Osteocyte (in vitro differentiated cells): ENCODE measurements at regions not wholly inside any gene's neighbourhood (a gene's known extent, or its start where the extent isn't known, plus 50 kb on each side); places are given as distances from the start of the nearest gene placed in this dataset.
"Not testable (repeated sequence)": the region's sequence is repeated elsewhere in the genome, so short reads cannot be mapped to it uniquely, and the experiment has no call there.

Experiments used
- DNase-seq: peaks from one replicate; pipeline ENCODE4 v3.0.0; 2021; ENCODE audit warnings: mixed read lengths; ENCODE audit not compliant: unreplicated experiment; ENCODE audit errors: extremely low spot score
- H3K27ac Mint-ChIP-seq: one replicate; pipeline ENCODE4 v1.8.0; 2021; ENCODE audit warnings: mild to moderate bottlenecking, mixed read lengths; ENCODE audit not compliant: unreplicated experiment
- H3K27me3 Mint-ChIP-seq: one replicate; pipeline ENCODE4 v1.8.0; 2021; ENCODE audit warnings: mixed read lengths; ENCODE audit not compliant: unreplicated experiment
- H3K36me3 Mint-ChIP-seq: one replicate; pipeline ENCODE4 v1.8.0; 2021; ENCODE audit warnings: mixed read lengths; ENCODE audit not compliant: unreplicated experiment
- H3K4me1 Mint-ChIP-seq: one replicate; pipeline ENCODE4 v1.8.0; 2021; ENCODE audit warnings: mixed read lengths; ENCODE audit not compliant: unreplicated experiment
- H3K4me3 Mint-ChIP-seq: one replicate; pipeline ENCODE4 v1.8.0; 2021; ENCODE audit warnings: mild to moderate bottlenecking, moderate library complexity, mixed read lengths; ENCODE audit not compliant: unreplicated experiment
- H3K9me3 Mint-ChIP-seq: one replicate; pipeline ENCODE4 v1.8.0; 2021; ENCODE audit warnings: mixed read lengths; ENCODE audit not compliant: unreplicated experiment
- TF ChIP-seq, protein P1 (sequence below): fragments of 200-600 bp; sonication (generic); IDR thresholded peaks from 2 replicates; pipeline ENCODE4 v1.5.0; 2021; ENCODE audit warnings: antibody characterized with exemption, mild to moderate bottlenecking, moderate library complexity

DNA sequence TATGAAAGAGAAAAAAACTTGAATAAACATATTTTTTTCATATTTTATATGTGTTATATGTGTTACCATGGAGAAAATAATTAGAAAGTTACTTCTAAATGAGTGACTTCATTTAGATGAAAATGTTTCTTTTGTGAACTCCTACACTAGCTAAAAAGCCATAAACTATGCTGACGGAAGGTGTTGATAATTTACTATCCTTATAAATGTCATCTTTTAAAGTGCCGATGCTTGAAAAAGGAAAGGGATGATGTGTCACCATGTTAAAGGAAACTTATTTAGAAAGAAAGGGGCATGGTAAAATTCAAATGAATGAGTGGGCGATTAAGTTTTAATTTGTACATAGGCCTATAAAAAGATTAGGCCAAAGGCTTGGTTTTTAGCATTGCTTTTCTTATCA lies 133.8 kb downstream of the SPRY1 start:
- H3K27ac Mint-ChIP-seq: no peak overlapping the region
- DNase-seq: no peak

DNA sequence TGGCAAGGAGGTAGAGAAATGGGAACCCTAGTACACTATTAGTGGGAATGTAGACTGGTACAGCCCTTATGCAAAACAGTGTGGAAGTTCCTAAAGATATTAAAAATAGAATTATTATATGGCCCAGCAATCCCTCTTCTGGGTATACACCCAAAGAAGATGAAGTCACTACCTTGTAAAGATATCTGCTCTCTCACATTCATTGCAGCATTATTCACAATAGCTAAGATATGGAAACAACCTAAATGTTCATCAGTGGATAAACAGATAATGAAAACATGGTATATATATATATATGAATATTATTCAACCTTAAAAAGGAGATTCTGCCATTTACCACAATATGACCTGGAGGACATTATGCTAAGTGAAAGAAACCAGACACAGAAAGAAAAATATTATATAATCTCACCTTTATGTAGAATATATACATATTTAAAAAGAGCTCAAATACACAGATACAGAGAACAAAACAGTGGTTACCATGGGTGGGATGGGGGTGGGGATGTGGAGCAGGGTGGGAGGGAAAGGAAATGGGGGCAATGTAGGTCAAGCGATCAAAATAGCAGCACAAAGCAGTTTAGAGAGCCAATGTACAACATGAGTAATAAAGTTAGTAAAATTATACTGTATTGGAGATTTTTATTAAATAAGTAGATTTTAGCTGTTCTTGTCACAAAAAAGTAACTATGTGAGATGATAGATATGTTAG lies 138.6 kb downstream of the SPRY1 start:
- Mint-ChIP-seq H3K9me3 (peaks cover 13% of the 10 kb centered on the region), H3K36me3 (peaks cover 9% of the 10 kb centered on the region), H3K27me3 (no peaks in the 10 kb centered on the region), H3K4me1 (no peaks in the 10 kb centered on the region), H3K27ac (no peak overlapping the region), H3K4me3 (no peak overlapping the region)
- DNase-seq: no peak
- TF ChIP-seq, protein P1, sequence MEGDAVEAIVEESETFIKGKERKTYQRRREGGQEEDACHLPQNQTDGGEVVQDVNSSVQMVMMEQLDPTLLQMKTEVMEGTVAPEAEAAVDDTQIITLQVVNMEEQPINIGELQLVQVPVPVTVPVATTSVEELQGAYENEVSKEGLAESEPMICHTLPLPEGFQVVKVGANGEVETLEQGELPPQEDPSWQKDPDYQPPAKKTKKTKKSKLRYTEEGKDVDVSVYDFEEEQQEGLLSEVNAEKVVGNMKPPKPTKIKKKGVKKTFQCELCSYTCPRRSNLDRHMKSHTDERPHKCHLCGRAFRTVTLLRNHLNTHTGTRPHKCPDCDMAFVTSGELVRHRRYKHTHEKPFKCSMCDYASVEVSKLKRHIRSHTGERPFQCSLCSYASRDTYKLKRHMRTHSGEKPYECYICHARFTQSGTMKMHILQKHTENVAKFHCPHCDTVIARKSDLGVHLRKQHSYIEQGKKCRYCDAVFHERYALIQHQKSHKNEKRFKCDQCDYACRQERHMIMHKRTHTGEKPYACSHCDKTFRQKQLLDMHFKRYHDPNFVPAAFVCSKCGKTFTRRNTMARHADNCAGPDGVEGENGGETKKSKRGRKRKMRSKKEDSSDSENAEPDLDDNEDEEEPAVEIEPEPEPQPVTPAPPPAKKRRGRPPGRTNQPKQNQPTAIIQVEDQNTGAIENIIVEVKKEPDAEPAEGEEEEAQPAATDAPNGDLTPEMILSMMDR: no peak

More for the DNA sequence above, 133.8 kb downstream of the SPRY1 start:
- Mint-ChIP-seq H3K27me3 (no peaks in the 10 kb centered on the region), H3K4me3 (no peak overlapping the region), H3K4me1 (peaks cover 4% of the 10 kb centered on the region), H3K9me3 (peaks cover 13% of the 10 kb centered on the region), H3K36me3 (peaks cover 9% of the 10 kb centered on the region)
- TF ChIP-seq, protein P1: no peak

DNA sequence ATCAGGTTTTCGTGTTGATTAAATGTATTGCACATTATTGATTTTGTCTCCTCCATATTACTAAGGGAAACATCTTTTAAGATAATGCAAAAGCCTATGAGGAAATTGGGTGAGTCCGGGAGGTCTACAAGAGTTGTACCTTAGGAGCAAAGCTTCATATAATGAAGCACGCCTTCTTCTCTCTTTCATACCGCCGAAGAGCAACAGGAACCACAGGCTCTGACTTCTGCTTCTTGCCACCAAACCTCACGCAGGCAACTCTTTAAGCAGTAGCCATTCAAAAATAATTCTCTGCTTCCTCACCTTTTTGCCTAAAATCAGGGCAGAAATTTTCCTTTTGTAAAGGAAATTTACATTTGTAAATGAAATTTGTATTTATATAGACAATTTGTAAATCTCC lies 139.6 kb downstream of the SPRY1 start:
- Mint-ChIP-seq H3K27ac (no peak overlapping the region), H3K4me3 (no peak overlapping the region), H3K36me3 (peaks cover 9% of the 10 kb centered on the region), H3K27me3 (no peaks in the 10 kb centered on the region), H3K4me1 (no peaks in the 10 kb centered on the region), H3K9me3 (peaks cover 13% of the 10 kb centered on the region)
- TF ChIP-seq, protein P1: no peak
- DNase-seq: no peak

DNA sequence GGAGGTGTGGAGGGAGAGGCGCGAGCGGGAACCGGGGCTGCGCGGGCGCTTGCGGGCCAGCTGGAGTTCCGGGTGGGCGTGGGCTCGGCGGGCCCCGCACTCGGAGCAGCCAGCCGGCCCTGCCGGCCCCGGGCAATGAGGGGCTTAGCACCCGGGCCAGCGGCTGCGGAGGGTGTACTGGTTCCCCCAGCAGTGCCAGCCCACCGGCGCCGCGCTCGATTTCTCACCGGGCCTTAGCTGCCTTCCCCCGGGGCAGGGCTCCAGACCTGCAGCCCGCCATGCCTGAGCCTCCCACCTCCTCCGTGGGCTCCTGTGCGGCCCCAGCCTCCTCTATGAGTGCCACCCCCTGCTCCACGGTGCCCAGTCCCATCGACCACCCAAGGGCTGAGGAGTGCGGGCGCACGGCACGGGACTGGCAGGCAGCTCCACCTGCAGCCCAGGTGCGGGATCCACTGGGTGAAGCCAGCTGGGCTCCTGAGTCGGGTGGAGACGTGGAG lies 141.4 kb downstream of the SPRY1 start:
- H3K4me1 Mint-ChIP-seq, DNase-seq, H3K36me3 Mint-ChIP-seq, H3K9me3 Mint-ChIP-seq, H3K27me3 Mint-ChIP-seq, H3K27ac Mint-ChIP-seq, H3K4me3 Mint-ChIP-seq: not testable (repeated sequence)

DNA sequence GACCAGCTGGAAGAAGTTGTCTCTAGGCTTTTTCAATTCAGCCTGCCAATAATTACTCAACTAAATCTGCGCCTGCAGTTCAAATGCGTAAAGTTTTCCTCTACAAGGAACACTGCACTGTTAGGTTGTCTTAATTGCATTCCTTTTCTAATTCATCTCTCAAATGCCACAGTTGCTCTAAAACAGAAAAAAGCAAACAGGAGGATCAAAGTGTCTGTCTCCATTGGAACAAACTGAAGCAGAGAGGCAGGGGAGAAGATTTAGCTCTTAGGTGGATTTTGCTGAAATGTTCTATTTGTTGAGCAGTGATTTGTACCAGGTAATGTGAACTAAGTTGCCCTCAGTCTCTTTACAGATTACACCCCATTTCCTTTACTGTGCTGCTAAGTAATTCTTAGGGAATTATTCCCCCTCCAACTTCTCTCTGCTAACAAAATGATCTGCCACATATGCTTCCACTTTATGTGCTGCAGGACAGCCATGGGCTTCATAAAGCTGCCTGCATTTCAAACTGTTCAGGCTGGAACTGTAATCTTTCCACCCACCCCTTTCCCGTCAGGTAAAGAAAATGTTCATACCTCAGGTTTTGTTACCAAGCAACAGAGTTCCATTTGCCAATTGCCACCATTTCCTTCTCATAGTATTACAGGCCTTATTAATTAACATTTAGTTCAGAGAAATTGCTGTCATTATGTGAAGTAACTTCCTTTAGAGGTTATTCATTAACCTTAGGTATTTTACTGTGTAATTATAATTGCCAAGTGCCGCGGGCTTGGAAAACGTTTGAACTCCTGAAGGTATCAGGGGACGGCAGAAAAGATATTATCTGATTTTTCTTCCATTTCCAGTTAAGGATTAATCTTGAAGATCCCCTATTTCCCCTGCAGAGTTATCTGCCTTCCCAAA lies 149.3 kb downstream of the SPRY1 start:
- peaks cover 5% of the 10 kb centered on the region for H3K9me3 Mint-ChIP-seq
- no peak overlapping the region for H3K27ac Mint-ChIP-seq
- peaks cover 5% of the 10 kb centered on the region for H3K36me3 Mint-ChIP-seq
- H3K4me3 Mint-ChIP-seq: no peak overlapping the region
- TF ChIP-seq, protein P1: no peak
- peaks cover 17% of the 10 kb centered on the region for H3K27me3 Mint-ChIP-seq
- DNase-seq: no peak
- peaks cover 4% of the 10 kb centered on the region for H3K4me1 Mint-ChIP-seq
